ENCODE measurements at regions not wholly inside any gene's neighbourhood (a gene's known extent, or its start where the extent isn't known, plus 50 kb on each side); places are given as distances from the start of the nearest gene placed in this dataset.

GRCh38 chr2:150417278-150417677, 70.2 kb downstream of the RND3 start:
- no peak for DNase-seq (ENCODE audit: low spot score)
- intact Hi-C loops (cut with DNase I): no loop called here

GRCh38 chr2:150415022-150415421, 72.4 kb downstream of the RND3 start:
- DNase-seq (ENCODE audit: low spot score): no peak
- intact Hi-C loops (cut with DNase I): no loop called here

- DNase-seq (ENCODE audit: low spot score): no peak
- intact Hi-C loops (cut with DNase I): no loop called here
Measured at GRCh38 chr2:150413910-150414309, 73.6 kb downstream of the RND3 start.

- no peak for DNase-seq (ENCODE audit: low spot score)
- intact Hi-C loops (cut with DNase I): no loop called here
Measured at GRCh38 chr2:150413366-150413765, 74.1 kb downstream of the RND3 start.

- DNase-seq (ENCODE audit: low spot score): no peak
- intact Hi-C loops (cut with DNase I): no loop called here
Measured at GRCh38 chr2:150410809-150411208, 76.7 kb downstream of the RND3 start.

GRCh38 chr2:150409196-150409595, 78.3 kb downstream of the RND3 start:
- DNase-seq (ENCODE audit: low spot score): no peak
- intact Hi-C loops (cut with DNase I): no loop called here

DNA sequence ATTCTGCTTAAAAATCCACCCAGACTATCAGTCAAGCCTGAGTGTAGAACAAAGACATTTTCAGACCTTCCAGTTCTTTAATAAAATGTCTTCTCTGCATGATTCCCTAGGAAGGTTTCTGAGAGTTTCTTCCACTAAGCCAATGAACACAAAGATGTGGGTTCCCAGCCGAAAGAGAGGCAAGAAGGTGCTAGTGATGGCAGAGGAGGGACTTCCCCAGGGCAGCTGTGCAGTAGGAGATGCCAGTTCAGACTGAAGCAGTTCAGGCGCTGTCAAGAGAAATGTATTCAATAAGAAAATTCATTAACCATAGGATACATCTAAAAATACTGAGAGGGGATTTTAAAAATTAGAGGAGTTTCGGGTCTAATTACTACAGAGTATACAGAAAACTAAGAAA, 83.3 kb downstream of the RND3 start:
- intact Hi-C loops (cut with DNase I): no loop called here
- DNase-seq (ENCODE audit: low spot score): no peak

DNA sequence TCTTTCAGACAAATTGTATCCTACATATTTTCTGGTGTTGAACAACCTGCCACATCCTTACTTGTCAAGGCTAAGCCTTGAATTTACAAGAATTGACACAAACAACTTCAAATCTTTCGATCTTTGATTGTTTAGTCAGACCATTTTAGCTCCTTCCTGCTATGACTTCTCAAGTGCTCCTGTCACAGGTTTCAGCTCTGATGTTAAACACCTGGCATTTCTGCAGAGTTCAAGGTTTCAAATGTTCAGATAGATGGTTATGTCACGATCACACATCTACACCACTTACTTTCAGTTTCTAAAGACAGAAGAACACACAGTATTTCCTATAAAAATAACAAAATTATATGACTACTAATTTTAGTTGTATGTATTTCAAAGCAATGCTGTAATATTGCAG, 84.0 kb downstream of the RND3 start:
- intact Hi-C loops (cut with DNase I): no loop called here
- no peak for DNase-seq (ENCODE audit: low spot score)

DNA sequence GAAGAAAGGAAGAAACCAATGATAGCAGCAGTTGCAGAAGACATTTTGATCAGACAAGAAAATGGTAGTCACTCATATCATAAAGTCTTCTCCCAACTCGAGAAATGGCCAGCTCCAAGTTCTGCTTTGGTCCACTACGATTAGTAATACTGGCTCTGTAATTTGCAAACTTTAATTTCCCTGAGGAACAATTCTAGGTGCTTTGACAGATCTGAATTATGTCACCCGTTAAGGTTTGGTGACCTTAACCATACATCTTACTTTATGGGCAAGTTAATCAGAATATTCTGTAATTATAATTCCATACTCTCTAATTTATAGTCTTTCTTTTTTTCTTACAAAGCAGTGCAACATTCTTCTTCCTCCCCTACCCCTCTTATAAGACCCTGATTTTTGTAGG, 84.5 kb downstream of the RND3 start:
- DNase-seq (ENCODE audit: low spot score): no peak
- intact Hi-C loops (cut with DNase I): no loop called here

DNA sequence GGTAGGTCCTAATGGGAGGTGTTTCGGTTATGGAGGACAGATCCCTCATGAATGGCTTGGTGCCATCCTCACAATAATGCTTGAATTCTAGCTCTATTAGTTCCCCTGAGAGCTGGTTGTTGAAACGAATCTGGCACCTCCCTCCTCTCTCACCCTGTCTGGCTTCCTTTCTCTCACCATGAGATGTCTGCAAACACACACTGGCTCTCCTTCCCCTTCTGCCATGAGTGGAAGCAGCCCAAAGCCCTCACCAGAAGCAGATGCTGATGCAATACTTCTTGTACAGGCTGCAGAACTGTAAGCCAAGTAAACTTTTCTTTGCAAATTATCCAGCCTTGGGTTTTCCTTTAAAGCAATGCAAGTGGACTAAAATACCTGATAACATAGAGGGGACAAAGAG, 86.6 kb downstream of the RND3 start:
- intact Hi-C loops (cut with DNase I): no loop called here
- DNase-seq (ENCODE audit: low spot score): no peak

- DNase-seq (ENCODE audit: low spot score): no peak
Measured at GRCh38 chr2:150392614-150393013, 94.9 kb downstream of the RND3 start.

GRCh38 chr2:150391779-150392178, 95.7 kb downstream of the RND3 start:
- intact Hi-C loops (cut with DNase I): no loop called here
- DNase-seq (ENCODE audit: low spot score): no peak

More at GRCh38 chr2:150392614-150393013, 94.9 kb downstream of the RND3 start:
- intact Hi-C loops (cut with DNase I): no loop called here

- intact Hi-C loops (cut with DNase I): no loop called here
- no peak for DNase-seq (ENCODE audit: low spot score)
Measured at GRCh38 chr2:150389447-150389846, 98.0 kb downstream of the RND3 start.

GRCh38 chr2:150388289-150388625, 99.2 kb downstream of the RND3 start:
- no peak for DNase-seq (ENCODE audit: low spot score)
- intact Hi-C loops (cut with DNase I): no loop called here

- intact Hi-C loops (cut with DNase I): no loop called here
- DNase-seq (ENCODE audit: low spot score): no peak
Measured at GRCh38 chr2:150387586-150388288, 99.7 kb downstream of the RND3 start.

DNA sequence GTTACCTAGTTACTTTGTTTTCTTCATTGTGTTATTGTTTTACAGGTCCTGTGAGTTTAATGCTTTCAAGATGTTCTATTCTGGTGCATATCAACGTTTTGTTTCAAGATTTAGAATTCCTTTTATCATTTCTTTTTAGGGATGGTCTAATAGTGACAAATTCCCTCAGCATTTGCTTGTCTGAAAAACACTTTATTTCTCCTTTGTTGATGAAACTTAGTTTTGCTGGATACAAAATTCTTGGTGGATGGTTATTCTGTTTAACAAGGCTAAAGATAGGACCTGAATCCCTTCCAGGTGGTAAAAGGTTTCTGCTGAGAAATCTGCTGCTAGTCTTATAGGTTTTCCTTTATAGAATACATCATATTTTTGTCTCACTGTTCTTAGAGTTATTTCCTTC, 102.3 kb downstream of the RND3 start:
- intact Hi-C loops (cut with DNase I): no loop called here
- no peak for DNase-seq (ENCODE audit: low spot score)

DNA sequence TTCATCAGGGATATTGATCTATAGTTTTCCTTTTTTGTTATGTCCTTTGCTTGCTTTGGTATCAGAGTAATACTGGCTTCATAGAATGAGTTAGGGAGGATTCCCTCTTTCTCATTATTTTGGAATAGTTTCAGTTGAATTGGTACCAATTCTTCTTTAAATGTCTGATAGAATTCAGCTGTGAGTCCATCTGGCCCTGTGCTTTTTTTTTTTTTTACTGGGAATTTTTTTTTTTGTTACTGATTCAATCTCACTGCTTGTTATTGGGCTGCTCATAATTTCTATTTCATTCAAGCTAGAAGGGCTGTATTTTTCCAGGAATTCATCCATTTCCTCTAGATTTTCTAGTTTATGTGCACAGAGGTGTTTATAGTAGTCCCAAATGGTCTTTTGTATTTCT, 103.9 kb downstream of the RND3 start:
- DNase-seq (ENCODE audit: low spot score): no peak
- intact Hi-C loops (cut with DNase I): no loop called here

- DNase-seq (ENCODE audit: low spot score): no peak
- intact Hi-C loops (cut with DNase I): no loop called here
Measured at GRCh38 chr2:150379166-150379565, 108.3 kb downstream of the RND3 start.

GRCh38 chr2:150378686-150379085, 108.8 kb downstream of the RND3 start:
- no peak for DNase-seq (ENCODE audit: low spot score)
- intact Hi-C loops (cut with DNase I): no loop called here

DNA sequence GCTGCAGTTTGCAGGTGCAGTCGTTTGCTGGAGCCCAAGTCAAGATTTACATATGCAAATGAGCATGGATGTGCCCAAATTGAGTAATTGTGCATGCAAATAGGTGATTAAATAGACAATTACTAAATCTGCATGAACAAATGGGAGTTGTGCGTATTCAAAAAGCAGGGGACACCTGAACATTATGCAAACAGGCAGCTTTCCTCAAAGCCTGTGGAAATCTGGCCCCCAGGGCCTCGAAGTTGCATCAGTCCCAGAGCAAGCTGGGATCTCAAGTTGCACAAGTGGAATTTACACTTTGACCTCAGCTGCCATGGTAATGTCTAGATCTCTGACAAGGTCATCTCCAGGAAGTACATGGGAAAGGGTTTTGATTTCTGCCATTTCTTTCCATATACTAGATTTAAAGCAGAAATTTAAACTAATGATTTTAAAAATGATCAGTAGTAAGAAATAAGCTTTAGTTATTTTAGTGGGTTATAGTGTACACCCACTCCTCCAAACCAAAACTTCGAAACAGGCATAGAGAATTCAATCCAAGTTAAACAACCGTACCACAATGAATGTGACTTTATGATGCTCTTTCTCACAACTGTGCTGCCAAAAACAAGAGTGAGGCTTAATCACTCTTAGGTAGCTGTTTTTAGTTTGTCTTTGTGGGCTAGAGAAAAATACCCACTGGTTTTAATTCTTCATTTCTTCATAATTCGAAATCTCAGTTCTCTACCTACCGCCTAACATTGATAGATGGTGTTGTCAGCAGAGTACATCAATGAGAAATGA, 110.7 kb downstream of the RND3 start:
- intact Hi-C loops (cut with DNase I): no loop called here
- peak; percentile 38 for DNase-seq (ENCODE audit: low spot score)

- intact Hi-C loops (cut with DNase I): no loop called here
- DNase-seq (ENCODE audit: low spot score): no peak
Measured at GRCh38 chr2:150375333-150375732, 112.1 kb downstream of the RND3 start.
